DOHH2 (cell line): ENCODE measurements at regions not wholly inside any gene's neighbourhood (a gene's known extent, or its start where the extent isn't known, plus 50 kb on each side); places are given as distances from the start of the nearest gene placed in this dataset.
A peak's percentile ranks its signal among the peaks of the same experiment; 100 is the strongest.

Experiments
- H3F3A ChIP-seq: fragments of 200-600 bp; sonication (generic), shearing (Covaris generic); 2 replicates; pipeline ENCODE4 v1.6.0; 2016; ENCODE audit warnings: antibody characterized with exemption, mild to moderate bottlenecking; ENCODE audit not compliant: control insufficient read depth, insufficient read depth
- H3K27ac ChIP-seq: fragments of 200-600 bp; sonication (generic); 2 replicates; pipeline ENCODE4 v1.5.1; 2014; ENCODE audit warnings: low read depth, mild to moderate bottlenecking, low read length, moderate library complexity
- H3K27me3 ChIP-seq: fragments of 200-600 bp; sonication (generic); 2 replicates; pipeline ENCODE4 v1.6.1; 2014; ENCODE audit warnings: mild to moderate bottlenecking, low read length, mixed read lengths; ENCODE audit not compliant: control insufficient read depth
- H3K36me3 ChIP-seq: fragments of 200-600 bp; sonication (generic); 2 replicates; pipeline ENCODE4 v1.6.1; 2014; ENCODE audit warnings: mild to moderate bottlenecking, low read length, moderate library complexity, mixed read lengths; ENCODE audit not compliant: control insufficient read depth
- H3K4me1 ChIP-seq: fragments of 200-600 bp; sonication (generic); 2 replicates; pipeline ENCODE4 v1.6.1; 2014; ENCODE audit warnings: mild to moderate bottlenecking, low read length, mixed read lengths; ENCODE audit not compliant: control insufficient read depth
- H3K4me2 ChIP-seq: fragments of 200-600 bp; sonication (generic); 2 replicates; pipeline ENCODE4 v1.6.0; 2014; ENCODE audit warnings: mild to moderate bottlenecking, low read length, moderate library complexity
- H3K4me3 ChIP-seq: fragments of 200-600 bp; sonication (generic); 2 replicates; pipeline ENCODE4 v1.5.1; 2014; ENCODE audit warnings: mild to moderate bottlenecking, low read length, mixed read lengths
- H3K79me2 ChIP-seq: fragments of 200-600 bp; sonication (generic); 2 replicates; pipeline ENCODE4 v1.6.1; 2014; ENCODE audit warnings: mild to moderate bottlenecking, low read length, mixed read lengths; ENCODE audit not compliant: control insufficient read depth
- H3K9me2 ChIP-seq: fragments of 200-600 bp; sonication (generic); replicated peaks from 2 replicates; pipeline ENCODE4 v1.6.1; 2014; ENCODE audit warnings: mild to moderate bottlenecking, low read length, mixed read lengths; ENCODE audit not compliant: control insufficient read depth
- H3K9me3 ChIP-seq: fragments of 200-600 bp; sonication (generic); 2 replicates; pipeline ENCODE4 v1.6.1; 2014; ENCODE audit warnings: antibody characterized with exemption, low read length, mixed read lengths; ENCODE audit not compliant: control insufficient read depth, insufficient read depth
- H4K20me1 ChIP-seq: fragments of 200-600 bp; sonication (generic); 2 replicates; pipeline ENCODE4 v1.6.0; 2014; ENCODE audit warnings: low read depth, mild to moderate bottlenecking, antibody characterized with exemption, low read length, moderate library complexity; ENCODE audit not compliant: control insufficient read depth, insufficient read depth
- CTCF ChIP-seq: fragments of 200-600 bp; sonication (generic); IDR thresholded peaks from one replicate; pipeline ENCODE4 v1.5.1; 2014; ENCODE audit warnings: antibody characterized with exemption, mild to moderate bottlenecking, low read depth, low read length; ENCODE audit not compliant: poor library complexity, severe bottlenecking
- EZH2phosphoT487 ChIP-seq: fragments of 200-600 bp; sonication (generic); IDR thresholded peaks from 2 replicates; pipeline ENCODE4 v1.6.1; 2017; ENCODE audit warnings: borderline replicate concordance, mild to moderate bottlenecking, antibody characterized with exemption, low read length, moderate library complexity, mixed read lengths

- Histone ChIP-seq H3K79me2 (no peaks in the 10 kb centered on the region), H3K9me2 (no peaks in the 10 kb centered on the region), H3K4me3 (no peak overlapping the region), H3K36me3 (no peaks in the 10 kb centered on the region), H3K27ac (no peak overlapping the region), H3K4me1 (peaks cover 8% of the 10 kb centered on the region), H3K4me2 (no peak overlapping the region), H3K9me3 (peaks cover 10% of the 10 kb centered on the region), H3K27me3 (peaks cover 3% of the 10 kb centered on the region), H3F3A (no peaks in the 10 kb centered on the region), H4K20me1 (no peaks in the 10 kb centered on the region)
- TF ChIP-seq CTCF = no peak
- TF ChIP-seq EZH2phosphoT487 = no peak
Measured at GRCh38 chr2:239882781-239883180, 142.4 kb downstream of the NDUFA10 start.

- Histone ChIP-seq H3K9me2 (no peaks in the 10 kb centered on the region), H3K27me3 (no peaks in the 10 kb centered on the region; the same call in 1 of the 2 replicates), H3K4me3 (no peak overlapping the region), H3K79me2 (no peaks in the 10 kb centered on the region), H4K20me1 (no peaks in the 10 kb centered on the region), H3K9me3 (peaks cover 10% of the 10 kb centered on the region), H3K4me1 (peaks cover 8% of the 10 kb centered on the region), H3F3A (no peaks in the 10 kb centered on the region), H3K36me3 (no peaks in the 10 kb centered on the region), H3K4me2 (no peak overlapping the region), H3K27ac (no peak overlapping the region)
- TF ChIP-seq CTCF (peak; percentile 73), EZH2phosphoT487 (no peak)
Measured at GRCh38 chr2:239882331-239882732, 142.8 kb downstream of the NDUFA10 start.

GRCh38 chr2:239881561-239882320 lies 143.4 kb downstream of the NDUFA10 start:
- Histone ChIP-seq H3K4me2 (no peak overlapping the region), H3K27me3 (no peaks in the 10 kb centered on the region; the same call in 1 of the 2 replicates), H3K4me1 (peaks cover 8% of the 10 kb centered on the region), H4K20me1 (no peaks in the 10 kb centered on the region), H3K9me3 (peaks cover 10% of the 10 kb centered on the region), H3F3A (no peaks in the 10 kb centered on the region), H3K4me3 (no peak overlapping the region), H3K27ac (no peak overlapping the region), H3K36me3 (no peaks in the 10 kb centered on the region), H3K79me2 (no peaks in the 10 kb centered on the region), H3K9me2 (no peaks in the 10 kb centered on the region)
- no peak for TF ChIP-seq EZH2phosphoT487
- TF ChIP-seq CTCF = no peak
